Neuronal stem cell (in vitro differentiated cells): ENCODE measurements at regions not wholly inside any gene's neighbourhood (a gene's known extent, or its start where the extent isn't known, plus 50 kb on each side); places are given as distances from the start of the nearest gene placed in this dataset.
A peak's percentile ranks its signal among the peaks of the same experiment; 100 is the strongest.

Experiments
- DNase-seq: peaks from one replicate; pipeline ENCODE4 v3.0.0-alpha.2; 2013; ENCODE audit warnings: low spot score
- H2AFZ ChIP-seq: one replicate; pipeline ENCODE4 v1.6.1; 2013; ENCODE audit warnings: mild to moderate bottlenecking, low read length, inconsistent platforms
- H2AK5ac ChIP-seq: 2 replicates; pipeline ENCODE4 v1.6.1; 2013; ENCODE audit warnings: low read depth, mild to moderate bottlenecking, inconsistent platforms, low read length, moderate library complexity, mixed read lengths
- H2BK120ac ChIP-seq: 2 replicates; pipeline ENCODE4 v1.6.1; 2013; ENCODE audit warnings: low read depth, mild to moderate bottlenecking, inconsistent platforms, low read length, moderate library complexity, mixed read lengths
- H2BK12ac ChIP-seq: one replicate; pipeline ENCODE4 v1.6.1; 2013; ENCODE audit warnings: low read length, inconsistent platforms
- H2BK15ac ChIP-seq: 2 replicates; pipeline ENCODE4 v1.6.1; 2013; ENCODE audit warnings: mild to moderate bottlenecking, low read length, inconsistent platforms, mixed read lengths
- H2BK5ac ChIP-seq: one replicate; pipeline ENCODE4 v1.6.1; 2013; ENCODE audit warnings: inconsistent platforms, mild to moderate bottlenecking, low read length, moderate library complexity
- H3K14ac ChIP-seq: one replicate; pipeline ENCODE4 v1.6.1; 2013; ENCODE audit warnings: low read length, inconsistent platforms
- H3K18ac ChIP-seq: 2 replicates; pipeline ENCODE4 v1.6.1; 2013; ENCODE audit warnings: low read length, inconsistent platforms
- H3K23ac ChIP-seq: 2 replicates; pipeline ENCODE4 v1.6.1; 2013; ENCODE audit warnings: low read depth, mild to moderate bottlenecking, mixed read lengths, low read length, inconsistent platforms; ENCODE audit not compliant: poor library complexity
- H3K27ac ChIP-seq: replicated peaks from 3 replicates; pipeline ENCODE4 v1.5.1; 2013; ENCODE audit warnings: low read length, inconsistent platforms
- H3K27me3 ChIP-seq, 3 experiments: 2 replicates each; pipeline ENCODE4 v1.6.1; 2013; ENCODE audit warnings: low read length in 3 of 3, mild to moderate bottlenecking in 2 of 3, inconsistent platforms in 1 of 3, low read depth in 1 of 3, mixed read lengths in 1 of 3, moderate library complexity in 1 of 3; ENCODE audit not compliant: control insufficient read depth in 3 of 3, insufficient read depth in 3 of 3
- H3K36me3 ChIP-seq, 2 donors: replicated peaks in 1 of 2; 2 replicates each; pipeline ENCODE4 v1.6.1; 2013; ENCODE audit warnings: low read length in 2 of 2; ENCODE audit not compliant: control insufficient read depth in 2 of 2, insufficient read depth in 2 of 2
- H3K4ac ChIP-seq: 2 replicates; pipeline ENCODE4 v1.6.1; 2013; ENCODE audit warnings: inconsistent platforms, mild to moderate bottlenecking, low read length, moderate library complexity
- H3K4me1 ChIP-seq, 2 donors: 1 replicate in 1 of 2; 2 replicates in 1 of 2; pipeline ENCODE4 v1.6.1; 2013; ENCODE audit warnings: low read length in 2 of 2, low read depth in 1 of 2; ENCODE audit not compliant: control insufficient read depth in 2 of 2, insufficient read depth in 1 of 2
- H3K4me2 ChIP-seq: one replicate; pipeline ENCODE4 v1.6.1; 2013; ENCODE audit warnings: mild to moderate bottlenecking, low read length, inconsistent platforms; ENCODE audit not compliant: insufficient read depth, poor library complexity, severe bottlenecking
- H3K4me3 ChIP-seq, 2 donors: 2 replicates each; pipeline ENCODE4 v1.5.1; 2013; ENCODE audit warnings: low read length in 2 of 2, mild to moderate bottlenecking in 2 of 2, inconsistent platforms in 1 of 2, moderate library complexity in 1 of 2
- H3K79me1 ChIP-seq: one replicate; pipeline ENCODE4 v1.6.1; 2013; ENCODE audit warnings: low read depth, mild to moderate bottlenecking, inconsistent platforms, low read length, moderate library complexity
- H3K9ac ChIP-seq: one replicate; pipeline ENCODE4 v1.6.1; 2013; ENCODE audit warnings: mild to moderate bottlenecking, low read depth, low read length, inconsistent platforms; ENCODE audit not compliant: poor library complexity
- H3K9me3 ChIP-seq, 2 donors: replicated peaks in 1 of 2; 2 replicates each; pipeline versions ENCODE3 to v1.6.1; 2013; ENCODE audit warnings: low read length in 2 of 2, mild to moderate bottlenecking in 2 of 2, inconsistent platforms in 1 of 2, low read depth in 1 of 2, mixed read lengths in 1 of 2, moderate library complexity in 1 of 2; ENCODE audit not compliant: control insufficient read depth in 2 of 2, insufficient read depth in 1 of 2
- H4K8ac ChIP-seq: one replicate; pipeline ENCODE4 v1.6.1; 2013; ENCODE audit warnings: low read depth, mild to moderate bottlenecking, inconsistent platforms, low read length, moderate library complexity
- H4K91ac ChIP-seq: one replicate; pipeline ENCODE4 v1.6.1; 2013; ENCODE audit warnings: low read length, low read depth, mild to moderate bottlenecking, inconsistent platforms; ENCODE audit not compliant: poor library complexity
- WGBS, 2 donors: extraction: QIAGEN DNeasy Blood & Tissue Kit; methylation state at CpG; one replicate each; pipeline ENCODE4 v1.1.7; 2013; ENCODE audit warnings: missing lambda C conversion rate in 2 of 2, mixed read lengths in 1 of 2; ENCODE audit not compliant: insufficient read length in 2 of 2, insufficient replicate concordance in 1 of 2; ENCODE audit errors: extremely low coverage in 2 of 2; 5-methylcytosine and 5-hydroxymethylcytosine counted together

DNA sequence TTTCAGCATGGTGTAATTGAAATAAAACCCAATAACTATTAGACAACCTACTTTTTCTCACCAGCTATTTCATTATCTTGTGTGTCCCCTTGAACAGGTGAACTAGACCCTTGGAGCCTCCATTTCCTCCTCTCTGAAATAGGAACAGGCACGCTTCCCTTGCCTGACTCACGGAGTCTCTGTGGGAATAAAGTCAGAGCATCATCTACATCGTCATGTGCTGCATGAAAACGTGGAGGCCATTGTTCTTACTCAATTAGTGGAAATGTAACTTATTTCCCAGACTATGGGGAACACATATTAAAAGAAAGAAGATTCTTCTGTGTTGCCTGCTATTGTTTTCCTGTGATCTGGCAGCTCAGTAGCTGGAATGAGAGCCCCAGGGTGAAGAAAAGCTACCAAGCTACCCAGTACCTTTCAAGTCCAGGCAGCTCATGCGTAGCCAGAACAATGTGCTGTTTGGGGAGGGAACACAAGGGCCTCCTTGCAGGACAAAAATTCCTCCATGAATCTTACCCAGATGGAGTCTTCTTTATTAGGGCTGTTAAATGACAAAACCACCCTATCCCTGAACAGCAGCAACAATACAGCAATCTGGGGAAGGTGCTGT is 59.8 kb downstream of the SOX11 start:
- Histone ChIP-seq H3K4me3 (no peak overlapping the region), H2AFZ (peak overlapping the region; percentile 59), H3K14ac (no peak overlapping the region), H4K8ac (no peak overlapping the region), H3K23ac (no peak overlapping the region), H3K79me1 (no peaks in the 10 kb centered on the region), H3K4me1 (peaks cover 7 to 11% of the 10 kb centered on the region in 2 donors), H3K18ac (no peak overlapping the region), H3K9me3 (peaks cover 0 to 8% of the 10 kb centered on the region in 2 donors), H3K4ac (no peak overlapping the region), H3K36me3 (no peaks in the 10 kb centered on the region), H3K27me3 (no peaks in the 10 kb centered on the region), H2AK5ac (no peak overlapping the region), H2BK12ac (no peak overlapping the region), H4K91ac (no peak overlapping the region), H3K4me2 (no peak overlapping the region), H3K9ac (no peak overlapping the region), H2BK15ac (no peak overlapping the region), H3K27ac (peak overlapping the region; percentile 23), H2BK120ac (no peak overlapping the region), H2BK5ac (no peak overlapping the region)
- no peak for DNase-seq
- WGBS, 2 donors, result no CpG with 5 or more reads among the region's 5 CpGs

- Histone ChIP-seq H3K14ac (no peak overlapping the region), H3K9ac (no peak overlapping the region), H2BK15ac (no peak overlapping the region), H3K4me1 (peaks cover 9% of the 10 kb centered on the region in 2 donors), H3K27ac (no peak overlapping the region), H3K4ac (no peak overlapping the region), H4K91ac (no peak overlapping the region), H3K18ac (no peak overlapping the region), H3K23ac (no peak overlapping the region), H3K79me1 (no peaks in the 10 kb centered on the region), H2BK12ac (no peak overlapping the region), H2AK5ac (no peak overlapping the region), H3K36me3 (no peaks in the 10 kb centered on the region), H2BK5ac (no peak overlapping the region), H2AFZ (peak overlapping the region; percentile 56), H3K27me3 (no peaks in the 10 kb centered on the region), H3K9me3 (peaks cover 0 to 8% of the 10 kb centered on the region in 2 donors), H2BK120ac (no peak overlapping the region), H3K4me2 (no peak overlapping the region), H4K8ac (no peak overlapping the region), H3K4me3 (no peak overlapping the region)
- whole genome bisulfite sequencing, 2 donors, result no CpG with 5 or more reads among the region's 15 CpGs
- DNase-seq, result no peak
Observed at GRCh38 chr2:5756272-5756671, 64.1 kb downstream of the SOX11 start.

DNA sequence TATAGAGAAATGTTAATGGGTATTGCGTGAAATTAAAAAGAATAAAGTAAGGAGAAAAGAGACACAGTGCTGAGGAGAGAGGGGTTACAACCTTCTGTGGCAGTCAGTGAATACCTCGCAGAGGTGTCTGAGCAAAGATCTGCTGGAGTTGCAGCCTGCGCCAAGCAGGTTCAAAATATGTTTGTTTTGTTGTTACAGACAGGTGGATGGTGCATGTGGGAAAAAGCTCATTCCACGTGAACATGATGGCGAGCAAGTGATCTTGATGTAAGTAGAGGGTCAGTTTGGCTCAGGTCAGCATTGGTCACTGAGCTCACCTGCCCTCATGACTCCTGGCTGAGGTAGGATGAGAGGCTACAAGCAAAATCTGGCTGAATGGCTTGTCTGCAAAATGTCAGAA is 66.2 kb downstream of the SOX11 start:
- Histone ChIP-seq H3K4ac (no peak overlapping the region), H2AFZ (no peak overlapping the region), H3K27ac (no peak overlapping the region), H2BK5ac (no peak overlapping the region), H3K18ac (no peak overlapping the region), H2BK120ac (no peak overlapping the region), H3K27me3 (no peaks in the 10 kb centered on the region), H2AK5ac (no peak overlapping the region), H3K79me1 (no peaks in the 10 kb centered on the region), H3K9me3 (peaks cover 0 to 1% of the 10 kb centered on the region in 2 donors), H4K91ac (no peak overlapping the region), H3K4me2 (no peak overlapping the region), H2BK12ac (no peak overlapping the region), H3K14ac (no peak overlapping the region), H4K8ac (no peak overlapping the region), H3K36me3 (no peaks in the 10 kb centered on the region), H3K4me3 (no peak overlapping the region), H3K23ac (no peak overlapping the region), H2BK15ac (no peak overlapping the region), H3K9ac (no peak overlapping the region), H3K4me1 (peaks cover 0 to 3% of the 10 kb centered on the region in 2 donors)
- DNase-seq, result no peak
- WGBS, 2 donors, result 100% methylated on average over 1 of the region's 5 CpGs; no CpG with 5 or more reads in 1 of the 2 donors

- H3K36me3 ChIP-seq, result no peaks in the 10 kb centered on the region
- no peak overlapping the region for H2BK15ac ChIP-seq
- no peak overlapping the region for H4K91ac ChIP-seq
- H3K4ac ChIP-seq, result no peak overlapping the region
- H2BK120ac ChIP-seq, result no peak overlapping the region
- no peaks in the 10 kb centered on the region for H3K9me3 ChIP-seq
- no peak overlapping the region for H3K9ac ChIP-seq
- no peak overlapping the region for H3K14ac ChIP-seq
- no peak overlapping the region for H2AFZ ChIP-seq
- H2BK5ac ChIP-seq, result no peak overlapping the region
- no peak overlapping the region for H4K8ac ChIP-seq
- H2AK5ac ChIP-seq, result no peak overlapping the region
- no CpG with 5 or more reads among the region's 3 CpGs for WGBS, 2 donors
- H3K4me1 ChIP-seq, result peaks cover 0 to 3% of the 10 kb centered on the region in 2 donors
- no peaks in the 10 kb centered on the region for H3K27me3 ChIP-seq
- no peaks in the 10 kb centered on the region for H3K79me1 ChIP-seq
- H3K27ac ChIP-seq, result no peak overlapping the region
- H3K23ac ChIP-seq, result no peak overlapping the region
- no peak overlapping the region for H3K4me2 ChIP-seq
- no peak for DNase-seq
- H2BK12ac ChIP-seq, result no peak overlapping the region
- no peak overlapping the region for H3K18ac ChIP-seq
- H3K4me3 ChIP-seq, result no peak overlapping the region
Observed at GRCh38 chr2:5759949-5760348, 67.8 kb downstream of the SOX11 start.
